HEK293 (cell line): ENCODE measurements at regions not wholly inside any gene's neighbourhood (a gene's known extent, or its start where the extent isn't known, plus 50 kb on each side); places are given as distances from the start of the nearest gene placed in this dataset.
A peak's percentile ranks its signal among the peaks of the same experiment; 100 is the strongest.

ENCODE experiments used
- BCL11B ChIP-seq: fragments of 450-650 bp; formaldehyde crosslinking; IDR thresholded peaks from 2 replicates; pipeline ENCODE4 v1.5.1; 2016; ENCODE audit warnings: low read depth, missing biosample characterization, missing genetic modification characterization
- EGR2 ChIP-seq: fragments of 450-650 bp; formaldehyde crosslinking; IDR thresholded peaks from 2 replicates; pipeline ENCODE4 v1.5.1; 2016; ENCODE audit warnings: low read depth, missing biosample characterization, missing genetic modification characterization
- FEZF1 ChIP-seq: fragments of 450-650 bp; formaldehyde crosslinking; IDR thresholded peaks from 2 replicates; pipeline ENCODE4 v1.5.1; 2016; ENCODE audit warnings: missing biosample characterization, missing genetic modification characterization
- GFI1B ChIP-seq: fragments of 450-650 bp; formaldehyde crosslinking; IDR thresholded peaks from 2 replicates; pipeline ENCODE4 v1.5.1; 2016; ENCODE audit warnings: missing biosample characterization, missing genetic modification characterization
- GLIS1 ChIP-seq: fragments of 450-650 bp; formaldehyde crosslinking; IDR thresholded peaks from 2 replicates; pipeline ENCODE4 v1.5.1; 2016; ENCODE audit warnings: missing biosample characterization, missing genetic modification characterization
- GLIS2 ChIP-seq: fragments of 450-650 bp; formaldehyde crosslinking; IDR thresholded peaks from 2 replicates; pipeline ENCODE4 v1.5.1; 2016; ENCODE audit warnings: missing biosample characterization, missing genetic modification characterization
- KLF9 ChIP-seq: fragments of 450-650 bp; formaldehyde crosslinking; IDR thresholded peaks from 2 replicates; pipeline ENCODE4 v1.5.1; 2016; ENCODE audit warnings: missing biosample characterization, missing genetic modification characterization, low read depth
- MYNN ChIP-seq: fragments of 450-650 bp; formaldehyde crosslinking; IDR thresholded peaks from 2 replicates; pipeline ENCODE4 v1.5.1; 2016; ENCODE audit warnings: missing biosample characterization, missing genetic modification characterization, borderline replicate concordance
- SALL2 ChIP-seq: fragments of 450-650 bp; formaldehyde crosslinking; IDR thresholded peaks from 2 replicates; pipeline ENCODE4 v1.5.0; 2017; ENCODE audit warnings: missing biosample characterization, mild to moderate bottlenecking, missing genetic modification characterization, borderline replicate concordance
- SCRT2 ChIP-seq: fragments of 450-650 bp; formaldehyde crosslinking; IDR thresholded peaks from 2 replicates; pipeline ENCODE4 v1.5.1; 2016; ENCODE audit warnings: missing biosample characterization, missing genetic modification characterization
- SETDB1 ChIP-seq: IDR thresholded peaks from one replicate; pipeline ENCODE4 v1.6.1; 2017; ENCODE audit warnings: mild to moderate bottlenecking, low read length, moderate library complexity, mixed read lengths; ENCODE audit not compliant: insufficient read length
- TRIM28 ChIP-seq: IDR thresholded peaks from 2 replicates; pipeline ENCODE4 v1.6.1; 2011; ENCODE audit warnings: low read length, control low read depth, borderline replicate concordance
- ZFP3 ChIP-seq: fragments of 450-650 bp; formaldehyde crosslinking; IDR thresholded peaks from 2 replicates; pipeline ENCODE4 v1.5.1; 2016; ENCODE audit warnings: low read depth, missing biosample characterization, missing genetic modification characterization
- ZFP37 ChIP-seq: fragments of 450-650 bp; formaldehyde crosslinking; IDR thresholded peaks from 2 replicates; pipeline ENCODE4 v1.5.1; 2016; ENCODE audit warnings: missing biosample characterization, missing genetic modification characterization
- ZNF132 ChIP-seq: fragments of 450-650 bp; formaldehyde crosslinking; IDR thresholded peaks from 2 replicates; pipeline ENCODE4 v1.5.1; 2017; ENCODE audit warnings: missing biosample characterization, missing genetic modification characterization, borderline replicate concordance
- ZNF16 ChIP-seq: fragments of 450-650 bp; formaldehyde crosslinking; IDR thresholded peaks from 2 replicates; pipeline ENCODE4 v1.5.1; 2016; ENCODE audit warnings: low read depth, missing biosample characterization, missing genetic modification characterization
- ZNF169 ChIP-seq: fragments of 450-650 bp; formaldehyde crosslinking; IDR thresholded peaks from 2 replicates; pipeline ENCODE4 v1.5.1; 2016; ENCODE audit warnings: missing biosample characterization, missing genetic modification characterization
- ZNF174 ChIP-seq: fragments of 450-650 bp; formaldehyde crosslinking; IDR thresholded peaks from 2 replicates; pipeline ENCODE4 v1.5.0; 2017; ENCODE audit warnings: missing biosample characterization, mild to moderate bottlenecking, missing genetic modification characterization
- ZNF23 ChIP-seq: fragments of 450-650 bp; formaldehyde crosslinking; IDR thresholded peaks from 2 replicates; pipeline ENCODE4 v1.5.1; 2016; ENCODE audit warnings: missing biosample characterization, missing genetic modification characterization, borderline replicate concordance
- ZNF248 ChIP-seq: fragments of 450-650 bp; formaldehyde crosslinking; IDR thresholded peaks from 2 replicates; pipeline ENCODE4 v1.5.1; 2017; ENCODE audit warnings: missing biosample characterization, missing genetic modification characterization
- ZNF324 ChIP-seq: fragments of 450-650 bp; formaldehyde crosslinking; IDR thresholded peaks from 2 replicates; pipeline ENCODE4 v1.5.1; 2016; ENCODE audit warnings: missing biosample characterization, missing genetic modification characterization
- ZNF335 ChIP-seq: fragments of 450-650 bp; formaldehyde crosslinking; conservative IDR thresholded peaks from 2 replicates; pipeline ENCODE4 v1.5.1; 2016; ENCODE audit warnings: missing biosample characterization, missing genetic modification characterization
- ZNF362 ChIP-seq: fragments of 450-650 bp; formaldehyde crosslinking; IDR thresholded peaks from 2 replicates; pipeline ENCODE4 v1.5.1; 2016; ENCODE audit warnings: missing biosample characterization, missing genetic modification characterization
- ZNF394 ChIP-seq: fragments of 450-650 bp; formaldehyde crosslinking; IDR thresholded peaks from 2 replicates; pipeline ENCODE4 v1.5.1; 2016; ENCODE audit warnings: missing biosample characterization, missing genetic modification characterization, mild to moderate bottlenecking, moderate library complexity, borderline replicate concordance
- ZNF529 ChIP-seq: fragments of 450-650 bp; formaldehyde crosslinking; IDR thresholded peaks from 2 replicates; pipeline ENCODE4 v1.5.1; 2017; ENCODE audit warnings: missing genetic modification characterization, missing biosample characterization; ENCODE audit not compliant: insufficient replicate concordance
- ZNF558 ChIP-seq: fragments of 450-650 bp; formaldehyde crosslinking; IDR thresholded peaks from 2 replicates; pipeline ENCODE4 v1.5.1; 2016; ENCODE audit warnings: missing biosample characterization, missing genetic modification characterization
- ZNF707 ChIP-seq: fragments of 450-650 bp; formaldehyde crosslinking; IDR thresholded peaks from 2 replicates; pipeline ENCODE4 v1.5.1; 2016; ENCODE audit warnings: missing biosample characterization, missing genetic modification characterization
- ZNF791 ChIP-seq: fragments of 450-650 bp; formaldehyde crosslinking; IDR thresholded peaks from 2 replicates; pipeline ENCODE4 v1.5.1; 2016; ENCODE audit warnings: missing biosample characterization, missing genetic modification characterization
- ZNF843 ChIP-seq: fragments of 450-650 bp; formaldehyde crosslinking; IDR thresholded peaks from 2 replicates; pipeline ENCODE4 v1.5.1; 2016; ENCODE audit warnings: missing biosample characterization, missing genetic modification characterization
- ZXDB ChIP-seq: fragments of 450-650 bp; formaldehyde crosslinking; IDR thresholded peaks from 2 replicates; pipeline ENCODE4 v1.5.1; 2016; ENCODE audit warnings: missing biosample characterization, missing genetic modification characterization
- TF ChIP-seq, protein P1 (sequence below): fragments of 450-650 bp; formaldehyde crosslinking; IDR thresholded peaks from 2 replicates; pipeline ENCODE4; 2016; ENCODE audit warnings: missing biosample characterization, missing genetic modification characterization
- TF ChIP-seq, protein P2 (sequence below): fragments of 450-650 bp; formaldehyde crosslinking; IDR thresholded peaks from 2 replicates; pipeline ENCODE4 v1.5.1; 2016; ENCODE audit warnings: missing biosample characterization, missing genetic modification characterization
- TF ChIP-seq, protein P3 (sequence below): fragments of 450-650 bp; formaldehyde crosslinking; IDR thresholded peaks from 2 replicates; pipeline ENCODE4 v1.5.1; 2016; ENCODE audit warnings: missing biosample characterization, missing genetic modification characterization, low read depth

- TF ChIP-seq, protein P1, sequence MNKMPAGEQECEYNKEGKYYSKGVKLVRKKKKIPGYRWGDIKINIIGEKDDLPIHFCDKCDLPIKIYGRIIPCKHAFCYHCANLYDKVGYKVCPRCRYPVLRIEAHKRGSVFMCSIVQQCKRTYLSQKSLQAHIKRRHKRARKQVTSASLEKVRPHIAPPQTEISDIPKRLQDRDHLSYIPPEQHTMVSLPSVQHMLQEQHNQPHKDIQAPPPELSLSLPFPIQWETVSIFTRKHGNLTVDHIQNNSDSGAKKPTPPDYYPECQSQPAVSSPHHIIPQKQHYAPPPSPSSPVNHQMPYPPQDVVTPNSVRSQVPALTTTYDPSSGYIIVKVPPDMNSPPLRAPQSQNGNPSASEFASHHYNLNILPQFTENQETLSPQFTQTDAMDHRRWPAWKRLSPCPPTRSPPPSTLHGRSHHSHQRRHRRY (tag by site-specific recombination): no peak
- TF ChIP-seq, protein P2, sequence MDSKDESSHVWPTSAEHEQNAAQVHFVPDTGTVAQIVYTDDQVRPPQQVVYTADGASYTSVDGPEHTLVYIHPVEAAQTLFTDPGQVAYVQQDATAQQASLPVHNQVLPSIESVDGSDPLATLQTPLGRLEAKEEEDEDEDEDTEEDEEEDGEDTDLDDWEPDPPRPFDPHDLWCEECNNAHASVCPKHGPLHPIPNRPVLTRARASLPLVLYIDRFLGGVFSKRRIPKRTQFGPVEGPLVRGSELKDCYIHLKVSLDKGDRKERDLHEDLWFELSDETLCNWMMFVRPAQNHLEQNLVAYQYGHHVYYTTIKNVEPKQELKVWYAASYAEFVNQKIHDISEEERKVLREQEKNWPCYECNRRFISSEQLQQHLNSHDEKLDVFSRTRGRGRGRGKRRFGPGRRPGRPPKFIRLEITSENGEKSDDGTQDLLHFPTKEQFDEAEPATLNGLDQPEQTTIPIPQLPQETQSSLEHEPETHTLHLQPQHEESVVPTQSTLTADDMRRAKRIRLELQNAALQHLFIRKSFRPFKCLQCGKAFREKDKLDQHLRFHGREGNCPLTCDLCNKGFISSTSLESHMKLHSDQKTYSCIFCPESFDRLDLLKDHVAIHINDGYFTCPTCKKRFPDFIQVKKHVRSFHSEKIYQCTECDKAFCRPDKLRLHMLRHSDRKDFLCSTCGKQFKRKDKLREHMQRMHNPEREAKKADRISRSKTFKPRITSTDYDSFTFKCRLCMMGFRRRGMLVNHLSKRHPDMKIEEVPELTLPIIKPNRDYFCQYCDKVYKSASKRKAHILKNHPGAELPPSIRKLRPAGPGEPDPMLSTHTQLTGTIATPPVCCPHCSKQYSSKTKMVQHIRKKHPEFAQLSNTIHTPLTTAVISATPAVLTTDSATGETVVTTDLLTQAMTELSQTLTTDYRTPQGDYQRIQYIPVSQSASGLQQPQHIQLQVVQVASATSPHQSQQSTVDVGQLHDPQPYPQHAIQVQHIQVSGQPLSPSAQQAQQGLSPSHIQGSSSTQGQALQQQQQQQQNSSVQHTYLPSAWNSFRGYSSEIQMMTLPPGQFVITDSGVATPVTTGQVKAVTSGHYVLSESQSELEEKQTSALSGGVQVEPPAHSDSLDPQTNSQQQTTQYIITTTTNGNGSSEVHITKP (tag by site-specific recombination): peak; percentile 85
- no peak for TF ChIP-seq ZNF707 (tag by site-specific recombination)
- TF ChIP-seq ZNF394 (tag by site-specific recombination): peak; percentile 82
- peak; percentile 23; the same call in 1 of the 2 replicates for TF ChIP-seq ZNF335
- peak; percentile 96; the same call in 1 of the 2 replicates for TF ChIP-seq TRIM28
- peak; percentile 95 for TF ChIP-seq ZXDB (tag by site-specific recombination)
- peak; percentile 98 for TF ChIP-seq ZNF843
- no peak for TF ChIP-seq ZNF248 (tag by site-specific recombination)
- no peak for TF ChIP-seq ZFP3 (tag by site-specific recombination)
- TF ChIP-seq GFI1B (tag by site-specific recombination): peak; percentile 99
- TF ChIP-seq SCRT2: peak; percentile 65; the same call in 1 of the 2 replicates
- peak; percentile 43; the same call in 1 of the 2 replicates for TF ChIP-seq ZNF558 (tag by site-specific recombination)
- no peak for TF ChIP-seq MYNN (tag by site-specific recombination)
- TF ChIP-seq ZNF16: no peak
- TF ChIP-seq ZNF169 (tag by site-specific recombination): no peak
- TF ChIP-seq ZNF132 (tag by site-specific recombination): no peak
- TF ChIP-seq ZNF23 (tag by site-specific recombination): no peak
- no peak for TF ChIP-seq GLIS2 (tag by site-specific recombination)
- peak; percentile 98 for TF ChIP-seq FEZF1 (tag by site-specific recombination)
- TF ChIP-seq SETDB1: no peak
- no peak for TF ChIP-seq ZNF791
- TF ChIP-seq ZNF324: 0 out of 2 replicates have a peak, but pooled peaks have one; percentile 42
- peak; percentile 82 for TF ChIP-seq GLIS1 (tag by site-specific recombination)
- TF ChIP-seq EGR2: no peak
- TF ChIP-seq, protein P3, sequence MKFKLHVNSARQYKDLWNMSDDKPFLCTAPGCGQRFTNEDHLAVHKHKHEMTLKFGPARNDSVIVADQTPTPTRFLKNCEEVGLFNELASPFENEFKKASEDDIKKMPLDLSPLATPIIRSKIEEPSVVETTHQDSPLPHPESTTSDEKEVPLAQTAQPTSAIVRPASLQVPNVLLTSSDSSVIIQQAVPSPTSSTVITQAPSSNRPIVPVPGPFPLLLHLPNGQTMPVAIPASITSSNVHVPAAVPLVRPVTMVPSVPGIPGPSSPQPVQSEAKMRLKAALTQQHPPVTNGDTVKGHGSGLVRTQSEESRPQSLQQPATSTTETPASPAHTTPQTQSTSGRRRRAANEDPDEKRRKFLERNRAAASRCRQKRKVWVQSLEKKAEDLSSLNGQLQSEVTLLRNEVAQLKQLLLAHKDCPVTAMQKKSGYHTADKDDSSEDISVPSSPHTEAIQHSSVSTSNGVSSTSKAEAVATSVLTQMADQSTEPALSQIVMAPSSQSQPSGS (tag by site-specific recombination): peak; percentile 69
- peak; percentile 91 for TF ChIP-seq BCL11B (tag by site-specific recombination)
- no peak for TF ChIP-seq ZNF174 (tag by site-specific recombination)
- TF ChIP-seq KLF9 (tag by site-specific recombination): 0 out of 2 replicates have a peak, but pooled peaks have one; percentile 21
- TF ChIP-seq ZNF362: peak; percentile 94
- TF ChIP-seq ZFP37 (tag by site-specific recombination): peak; percentile 83; the same call in 1 of the 2 replicates
- no peak for TF ChIP-seq ZNF529
- TF ChIP-seq SALL2 (tag by site-specific recombination): no peak
Measured at GRCh38 chr3:124429129-124429815, 301.0 kb upstream of the UMPS start (continued).
